ENCODE measurements at regions not wholly inside any gene's neighbourhood (a gene's known extent, or its start where the extent isn't known, plus 50 kb on each side); places are given as distances from the start of the nearest gene placed in this dataset. TPM values are rescaled to one million over a fixed set of nuclear protein-coding genes. Genes with fewer than 3 reads are reported as not detected.

DNA sequence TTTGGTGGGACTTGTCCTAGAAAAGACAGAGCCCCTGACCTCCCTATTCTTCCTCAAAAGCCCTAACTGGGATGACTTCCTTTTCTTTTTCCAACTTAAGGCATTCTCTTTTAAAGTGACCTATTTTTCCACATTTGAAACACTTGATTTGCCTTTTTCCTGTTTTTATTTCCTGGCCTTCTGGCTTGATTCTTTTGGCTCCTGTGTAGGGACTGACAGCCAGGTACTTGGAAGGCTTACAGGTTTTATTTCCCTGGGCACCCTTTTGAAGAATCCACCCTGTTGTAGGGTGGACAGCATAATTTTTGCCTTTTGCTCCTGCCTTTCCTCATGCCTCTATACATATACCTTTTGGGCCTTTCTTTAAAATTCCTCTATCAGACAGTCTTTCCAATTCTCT lies 271.0 kb upstream of the AMELY start:
- TF ChIP-seq, protein P1, sequence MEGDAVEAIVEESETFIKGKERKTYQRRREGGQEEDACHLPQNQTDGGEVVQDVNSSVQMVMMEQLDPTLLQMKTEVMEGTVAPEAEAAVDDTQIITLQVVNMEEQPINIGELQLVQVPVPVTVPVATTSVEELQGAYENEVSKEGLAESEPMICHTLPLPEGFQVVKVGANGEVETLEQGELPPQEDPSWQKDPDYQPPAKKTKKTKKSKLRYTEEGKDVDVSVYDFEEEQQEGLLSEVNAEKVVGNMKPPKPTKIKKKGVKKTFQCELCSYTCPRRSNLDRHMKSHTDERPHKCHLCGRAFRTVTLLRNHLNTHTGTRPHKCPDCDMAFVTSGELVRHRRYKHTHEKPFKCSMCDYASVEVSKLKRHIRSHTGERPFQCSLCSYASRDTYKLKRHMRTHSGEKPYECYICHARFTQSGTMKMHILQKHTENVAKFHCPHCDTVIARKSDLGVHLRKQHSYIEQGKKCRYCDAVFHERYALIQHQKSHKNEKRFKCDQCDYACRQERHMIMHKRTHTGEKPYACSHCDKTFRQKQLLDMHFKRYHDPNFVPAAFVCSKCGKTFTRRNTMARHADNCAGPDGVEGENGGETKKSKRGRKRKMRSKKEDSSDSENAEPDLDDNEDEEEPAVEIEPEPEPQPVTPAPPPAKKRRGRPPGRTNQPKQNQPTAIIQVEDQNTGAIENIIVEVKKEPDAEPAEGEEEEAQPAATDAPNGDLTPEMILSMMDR (IDR thresholded peaks at IDR 0.05) = no peak
- no peak for TF ChIP-seq POLR2A (IDR thresholded peaks at IDR 0.05)
- no peak overlapping the region for H3K4me3 ChIP-seq (replicated peaks in 1 of 3)
- no peaks in the 10 kb centered on the region for H3K36me3 ChIP-seq
- H3K9me3 ChIP-seq = no peaks in the 10 kb centered on the region
- H3K4me1 ChIP-seq = no peaks in the 10 kb centered on the region
- no peaks in the 10 kb centered on the region for H3K27me3 ChIP-seq
- no peak for DNase-seq
- no peak overlapping the region for H3K27ac ChIP-seq
- intact Hi-C loops (cut with DNase I) = no loop called here

DNA sequence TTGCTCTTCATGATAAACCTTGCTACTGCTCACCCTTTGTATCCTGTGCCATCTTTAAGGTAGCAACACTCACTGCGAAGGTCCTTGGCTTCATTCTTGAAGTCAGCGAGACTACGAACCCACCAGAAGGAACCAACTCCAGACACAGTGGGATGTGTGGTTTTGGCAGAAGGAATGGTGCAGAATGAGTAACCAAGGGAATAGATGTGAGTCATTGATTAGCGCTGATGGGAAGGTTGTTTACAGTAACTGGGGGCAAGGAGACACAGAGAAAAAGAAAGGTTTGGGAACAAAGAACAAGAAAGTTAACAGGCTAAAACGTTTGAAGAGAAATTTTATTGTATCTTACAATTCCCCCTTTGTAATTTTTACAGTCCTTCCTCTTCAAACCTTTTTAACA lies 266.1 kb upstream of the AMELY start:
- H3K4me1 ChIP-seq = no peaks in the 10 kb centered on the region
- no peak for DNase-seq

DNA sequence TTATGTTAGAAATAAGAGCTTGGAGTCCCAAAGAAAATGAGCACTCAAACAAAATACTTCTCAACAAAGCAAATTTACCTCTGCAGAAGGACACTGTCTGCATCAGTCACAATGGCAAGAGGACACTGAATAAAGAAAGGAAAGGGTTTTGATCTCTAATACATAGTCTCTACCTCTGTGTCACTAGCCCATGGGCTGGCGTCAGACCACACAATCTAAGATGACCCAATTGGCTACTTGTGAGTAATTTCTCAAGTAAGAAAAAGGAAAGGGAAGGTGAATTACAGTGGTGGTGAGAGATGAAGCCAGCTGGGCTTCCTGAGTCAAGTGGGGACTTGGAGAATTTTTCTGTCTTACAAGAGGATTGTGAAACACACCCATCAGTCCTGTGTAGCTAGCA lies 257.9 kb upstream of the AMELY start:
- no peaks in the 10 kb centered on the region for H3K27me3 ChIP-seq
- H3K36me3 ChIP-seq = no peaks in the 10 kb centered on the region
- no peak overlapping the region for H3K27ac ChIP-seq
- intact Hi-C loops (cut with DNase I) = no loop called here
- DNase-seq = peak in 1 of 2 donors; percentile 7
- no peak overlapping the region for H3K4me3 ChIP-seq (replicated peaks in 1 of 3)
- no peaks in the 10 kb centered on the region for H3K9me3 ChIP-seq
- WGBS, 2 donors = 19 to 25% methylated on average over 1 of the region's 1 CpG
- H3K4me1 ChIP-seq = no peaks in the 10 kb centered on the region
- no peak for TF ChIP-seq POLR2A (IDR thresholded peaks at IDR 0.05)
- TF ChIP-seq, protein P1 (IDR thresholded peaks at IDR 0.05) = no peak

More for the DNA sequence above, 266.1 kb upstream of the AMELY start:
- Histone ChIP-seq H3K9me3 (no peaks in the 10 kb centered on the region), H3K27ac (no peak overlapping the region), H3K4me3 (replicated peaks in 1 of 3) (no peak overlapping the region), H3K36me3 (no peaks in the 10 kb centered on the region), H3K27me3 (no peaks in the 10 kb centered on the region)
- intact Hi-C loops (cut with DNase I) = no loop called here
- 84 to 88% methylated on average over 5 of the region's 5 CpGs for WGBS, 2 donors
- TF ChIP-seq POLR2A (IDR thresholded peaks at IDR 0.05) = no peak
- TF ChIP-seq, protein P1 (IDR thresholded peaks at IDR 0.05) = no peak

DNA sequence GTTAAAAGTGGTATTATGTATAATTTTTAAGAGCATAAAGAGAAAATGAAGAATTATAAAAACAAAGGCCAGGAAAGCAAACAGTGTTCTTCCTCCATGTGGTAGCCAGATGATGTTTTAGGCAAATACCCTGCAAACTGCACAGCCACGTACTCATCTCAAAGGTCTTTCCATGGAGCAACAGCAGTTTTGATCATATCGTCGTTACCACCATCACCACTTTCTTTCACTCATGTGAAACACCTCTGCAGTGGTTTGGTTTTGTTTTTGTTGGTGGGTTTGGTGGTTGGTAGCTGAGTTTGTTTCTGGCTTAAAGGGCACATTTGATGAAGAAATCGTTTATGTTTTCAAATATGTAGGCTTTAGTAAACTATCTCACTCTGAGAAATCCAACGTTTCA lies 229.9 kb upstream of the AMELY start:
- no peak for DNase-seq
- Histone ChIP-seq H3K4me1 (no peaks in the 10 kb centered on the region), H3K36me3 (no peaks in the 10 kb centered on the region), H3K27ac (no peak overlapping the region), H3K4me3 (replicated peaks in 1 of 3) (no peak overlapping the region), H3K9me3 (no peaks in the 10 kb centered on the region), H3K27me3 (no peaks in the 10 kb centered on the region)
- intact Hi-C loops (cut with DNase I) = no loop called here
- 83 to 87% methylated on average over 5 of the region's 5 CpGs for WGBS, 2 donors
- TF ChIP-seq, protein P1 (IDR thresholded peaks at IDR 0.05) = no peak
- no peak for TF ChIP-seq POLR2A (IDR thresholded peaks at IDR 0.05)

Small RNA genes in the stretch of these regions (small RNA-seq; reads per million reads assigned to genes)
- gene RF00019 = not detected
- not detected for gene RN7SKP282
- gene RNU6-521P = not detected
